Testis (tissue), 2 donors: ENCODE measurements at regions not wholly inside any gene's neighbourhood (a gene's known extent, or its start where the extent isn't known, plus 50 kb on each side); places are given as distances from the start of the nearest gene placed in this dataset.

Experiments used
- DNase-seq: peaks from one replicate; pipeline ENCODE4 v3.0.0-alpha.2; 2019
- H3K27ac ChIP-seq, 2 donors: fragments of 200-600 bp; sonication (generic); one replicate each; pipeline ENCODE4 v1.5.1; 2019
- H3K27me3 ChIP-seq: fragments of 200-600 bp; sonication (generic); one replicate; pipeline ENCODE4 v1.5.1; 2019
- H3K36me3 ChIP-seq: fragments of 200-600 bp; sonication (generic); one replicate; pipeline ENCODE4 v1.5.1; 2017; ENCODE audit warnings: low read depth; ENCODE audit errors: missing control alignments
- H3K4me1 ChIP-seq: fragments of 200-600 bp; sonication (generic); one replicate; pipeline ENCODE4 v1.5.1; 2019
- H3K4me3 ChIP-seq, 2 donors: fragments of 200-600 bp; sonication (generic); one replicate each; pipeline ENCODE4 v1.5.1; 2017 to 2019
- H3K9me3 ChIP-seq: fragments of 200-600 bp; sonication (generic); one replicate; pipeline ENCODE4 v1.5.1; 2017
- CTCF ChIP-seq, 3 experiments: fragments of 450-650 bp in 2 of 3; fragments of 200-600 bp in 1 of 3; sonication (generic) in 1 of 3; IDR thresholded peaks; one replicate each; pipeline ENCODE4 v1.5.1; 2016 to 2019; ENCODE audit warnings: antibody characterized with exemption in 3 of 3, mild to moderate bottlenecking in 2 of 3, moderate library complexity in 1 of 3
- POLR2A ChIP-seq: fragments of 450-650 bp; IDR thresholded peaks from one replicate; pipeline ENCODE4 v1.6.1; 2017; ENCODE audit warnings: antibody characterized with exemption, mild to moderate bottlenecking, moderate library complexity
- WGBS, 2 donors: methylation state at CpG; one replicate each; pipeline ENCODE4 v1.1.5; 2018; 5-methylcytosine and 5-hydroxymethylcytosine counted together
- intact Hi-C: fragments of 100-400 bp; cut with DNase I; formaldehyde crosslinking; loops from one replicate; pipeline ENCODE4 v1.15.1; 2023; ENCODE audit warnings: low total_unique reads

GRCh38 chr7:28231176-28231575, 50.6 kb upstream of the JAZF1 start:
- H3K36me3 ChIP-seq: no peaks in the 10 kb centered on the region
- intact Hi-C loops: no loop called here
- WGBS, 2 donors: 91 to 92% methylated on average over 4 of the region's 4 CpGs
- H3K4me3 ChIP-seq: no peak overlapping the region
- DNase-seq: no peak
- H3K27me3 ChIP-seq: no peaks in the 10 kb centered on the region
- H3K27ac ChIP-seq: no peak overlapping the region
- no peaks in the 10 kb centered on the region for H3K9me3 ChIP-seq
- TF ChIP-seq CTCF (IDR thresholded peaks at IDR 0.05) (no peak), POLR2A (no peak)
- no peaks in the 10 kb centered on the region for H3K4me1 ChIP-seq

GRCh38 chr7:28236560-28236959, 56.0 kb upstream of the JAZF1 start:
- no peak overlapping the region for H3K4me3 ChIP-seq
- H3K27me3 ChIP-seq: no peaks in the 10 kb centered on the region
- H3K4me1 ChIP-seq: no peaks in the 10 kb centered on the region
- intact Hi-C loops: no loop called here
- H3K36me3 ChIP-seq: no peaks in the 10 kb centered on the region
- no peak overlapping the region for H3K27ac ChIP-seq
- TF ChIP-seq CTCF (IDR thresholded peaks at IDR 0.05) (no peak), POLR2A (no peak)
- 87 to 95% methylated on average over 4 of the region's 4 CpGs for WGBS, 2 donors
- DNase-seq: no peak
- no peaks in the 10 kb centered on the region for H3K9me3 ChIP-seq

- intact Hi-C loops: no loop called here
These were observed 56.8 kb upstream of the JAZF1 start for GRCh38 chr7:28237363-28237762.

GRCh38 chr7:28239823-28240204, 59.2 kb upstream of the JAZF1 start:
- Histone ChIP-seq H3K36me3 (no peaks in the 10 kb centered on the region), H3K4me3 (no peak overlapping the region), H3K27me3 (no peaks in the 10 kb centered on the region), H3K27ac (no peak overlapping the region), H3K9me3 (no peaks in the 10 kb centered on the region), H3K4me1 (no peaks in the 10 kb centered on the region)
- intact Hi-C loops: no loop called here
- TF ChIP-seq POLR2A (no peak), CTCF (IDR thresholded peaks at IDR 0.05) (no peak)
- WGBS, 2 donors: 86 to 92% methylated on average over 9 of the region's 9 CpGs
- no peak for DNase-seq

More at GRCh38 chr7:28237363-28237762, 56.8 kb upstream of the JAZF1 start:
- Histone ChIP-seq H3K4me3 (no peak overlapping the region), H3K36me3 (no peaks in the 10 kb centered on the region), H3K27me3 (no peaks in the 10 kb centered on the region), H3K9me3 (no peaks in the 10 kb centered on the region), H3K4me1 (no peaks in the 10 kb centered on the region), H3K27ac (no peak overlapping the region)
- DNase-seq: no peak
- 92 to 93% methylated on average over 5 of the region's 5 CpGs for WGBS, 2 donors
- TF ChIP-seq CTCF (IDR thresholded peaks at IDR 0.05): no peak
- no peak for TF ChIP-seq POLR2A

- TF ChIP-seq CTCF (IDR thresholded peaks at IDR 0.05): no peak
- no peak for TF ChIP-seq POLR2A
- intact Hi-C loops: no loop called here
- 69 to 79% methylated on average over 5 of the region's 5 CpGs for WGBS, 2 donors
These were observed 59.9 kb upstream of the JAZF1 start for GRCh38 chr7:28240481-28240880.

More at GRCh38 chr7:28240481-28240880, 59.9 kb upstream of the JAZF1 start:
- Histone ChIP-seq H3K4me3 (no peak overlapping the region), H3K4me1 (no peaks in the 10 kb centered on the region), H3K36me3 (no peaks in the 10 kb centered on the region), H3K9me3 (no peaks in the 10 kb centered on the region), H3K27me3 (no peaks in the 10 kb centered on the region), H3K27ac (no peak overlapping the region)
- no peak for DNase-seq
